Spleen (tissue), 11 donors: ENCODE measurements at regions not wholly inside any gene's neighbourhood (a gene's known extent, or its start where the extent isn't known, plus 50 kb on each side); places are given as distances from the start of the nearest gene placed in this dataset.

Experiments
- DNase-seq: peaks from one replicate; pipeline ENCODE4 v3.0.0-alpha.2; 2020
- H3K27ac ChIP-seq, 8 donors: fragments of 200-600 bp; sonication (generic) in 7 of 8; 1 replicate in 4 of 8; 2 replicates in 4 of 8; pipeline versions ENCODE4 v1.5.0 to v1.8.0; 2016 to 2021; ENCODE audit warnings: inconsistent platforms in 4 of 8, mild to moderate bottlenecking in 4 of 8, moderate library complexity in 1 of 8
- H3K27me3 ChIP-seq, 7 donors: fragments of 200-600 bp; sonication (generic) in 6 of 7; replicated peaks in 1 of 7; 1 replicate in 4 of 7; 2 replicates in 3 of 7; pipeline versions ENCODE4 v1.5.0 to v1.8.0; 2016 to 2021; ENCODE audit warnings: inconsistent platforms in 3 of 7, mild to moderate bottlenecking in 1 of 7
- H3K36me3 ChIP-seq, 6 donors: fragments of 200-600 bp; sonication (generic) in 5 of 6; 1 replicate in 4 of 6; 2 replicates in 2 of 6; pipeline versions ENCODE4 v1.5.0 to v1.8.0; 2016 to 2021; ENCODE audit warnings: inconsistent platforms in 2 of 6
- H3K4me1 ChIP-seq, 6 donors: fragments of 200-600 bp; sonication (generic) in 5 of 6; 1 replicate in 3 of 6; 2 replicates in 3 of 6; pipeline versions ENCODE4 v1.5.0 to v1.8.0; 2016 to 2021; ENCODE audit warnings: inconsistent platforms in 3 of 6
- H3K4me3 ChIP-seq, 8 donors: fragments of 200-600 bp; sonication (generic) in 7 of 8; 1 replicate in 4 of 8; 2 replicates in 4 of 8; pipeline versions ENCODE4 v1.5.0 to v1.8.0; 2016 to 2021; ENCODE audit warnings: inconsistent platforms in 4 of 8, mild to moderate bottlenecking in 4 of 8, moderate library complexity in 2 of 8
- H3K9me3 ChIP-seq, 8 donors: fragments of 200-600 bp; sonication (generic) in 7 of 8; 1 replicate in 4 of 8; 2 replicates in 4 of 8; pipeline versions ENCODE4 v1.5.0 to v1.8.0; 2016 to 2021; ENCODE audit warnings: inconsistent platforms in 4 of 8
- POLR2A ChIP-seq, 3 donors: fragments of 450-650 bp; IDR thresholded peaks; one replicate each; pipeline ENCODE4 v1.5.1; 2017; ENCODE audit warnings: antibody characterized with exemption in 3 of 3, mild to moderate bottlenecking in 1 of 3
- POLR2AphosphoS5 ChIP-seq, 3 donors: sonication (generic); formaldehyde crosslinking; IDR thresholded peaks; one replicate each; pipeline ENCODE4 v1.5.1; 2017; ENCODE audit warnings: antibody characterized with exemption in 3 of 3
- WGBS, 5 donors: extraction: QIAGEN DNeasy Blood & Tissue Kit in 3 of 5; methylation state at CpG; one replicate each; pipeline versions ENCODE4 v1.1.5 to v1.1.7; 2013 to 2018; 5-methylcytosine and 5-hydroxymethylcytosine counted together
- intact Hi-C: fragments of 100-400 bp; cut with DNase I; formaldehyde crosslinking; loops from one replicate; pipeline ENCODE4 v1.15.0; 2023; ENCODE audit warnings: low total_unique reads
- TF ChIP-seq, protein P1 (sequence below), 11 experiments: fragments of 200-600 bp in 7 of 11; fragments of 450-650 bp in 4 of 11; sonication (generic) in 4 of 11; IDR thresholded peaks in 8 of 11; conservative IDR thresholded peaks in 3 of 11; 1 replicate in 7 of 11; 2 replicates in 4 of 11; pipeline versions ENCODE4 v1.4.0 to v1.8.0; 2016 to 2021; ENCODE audit warnings: antibody characterized with exemption in 11 of 11, inconsistent platforms in 4 of 11, mild to moderate bottlenecking in 1 of 11
- donor health status: healthy with polysubstance abuse.
- donor health status: DM: no; HTN: no; CAD: no; lungs with moderate emphysema.
- donor health status: DM: no; HTN: no; CAD: no.
- donor health status: Bipolar disorder and iron deficiency.
- donor health status: healthy.
- donor health status: DM: no; HTN: no; CAD: no.
- donor health status: DM: yes; HTN: yes; CAD: no.

DNA sequence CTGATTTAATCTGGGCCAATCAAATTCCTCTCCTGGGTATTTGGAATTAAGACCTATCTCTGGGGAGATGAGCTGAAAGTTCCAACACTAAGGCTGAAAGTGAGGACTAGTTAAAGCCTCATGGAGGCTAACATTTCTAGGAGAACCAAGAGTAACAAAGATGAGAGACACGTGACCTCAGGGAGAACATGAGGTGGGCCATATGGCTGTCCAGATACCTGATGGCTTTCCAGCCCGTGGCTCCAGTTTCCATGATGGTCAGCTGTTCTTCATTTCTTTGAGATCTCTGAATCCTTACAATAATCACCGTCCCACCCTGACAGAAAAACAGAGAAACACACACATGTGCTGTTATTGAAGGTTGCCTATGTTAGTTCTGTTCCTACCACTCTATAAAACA, 66.1 kb downstream of the LEPR start:
- Histone ChIP-seq H3K4me3 (no peak overlapping the region), H3K27me3 (no peaks in the 10 kb centered on the region), H3K9me3 (no peaks in the 10 kb centered on the region), H3K27ac (no peak overlapping the region), H3K4me1 (no peaks in the 10 kb centered on the region), H3K36me3 (no peaks in the 10 kb centered on the region)
- WGBS, 5 donors: 84 to 89% (median 86%) methylated on average over 3 of the region's 3 CpGs
- intact Hi-C loops: no loop called here
- TF ChIP-seq, protein P1, sequence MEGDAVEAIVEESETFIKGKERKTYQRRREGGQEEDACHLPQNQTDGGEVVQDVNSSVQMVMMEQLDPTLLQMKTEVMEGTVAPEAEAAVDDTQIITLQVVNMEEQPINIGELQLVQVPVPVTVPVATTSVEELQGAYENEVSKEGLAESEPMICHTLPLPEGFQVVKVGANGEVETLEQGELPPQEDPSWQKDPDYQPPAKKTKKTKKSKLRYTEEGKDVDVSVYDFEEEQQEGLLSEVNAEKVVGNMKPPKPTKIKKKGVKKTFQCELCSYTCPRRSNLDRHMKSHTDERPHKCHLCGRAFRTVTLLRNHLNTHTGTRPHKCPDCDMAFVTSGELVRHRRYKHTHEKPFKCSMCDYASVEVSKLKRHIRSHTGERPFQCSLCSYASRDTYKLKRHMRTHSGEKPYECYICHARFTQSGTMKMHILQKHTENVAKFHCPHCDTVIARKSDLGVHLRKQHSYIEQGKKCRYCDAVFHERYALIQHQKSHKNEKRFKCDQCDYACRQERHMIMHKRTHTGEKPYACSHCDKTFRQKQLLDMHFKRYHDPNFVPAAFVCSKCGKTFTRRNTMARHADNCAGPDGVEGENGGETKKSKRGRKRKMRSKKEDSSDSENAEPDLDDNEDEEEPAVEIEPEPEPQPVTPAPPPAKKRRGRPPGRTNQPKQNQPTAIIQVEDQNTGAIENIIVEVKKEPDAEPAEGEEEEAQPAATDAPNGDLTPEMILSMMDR (IDR thresholded peaks at IDR 0.05 in 8 of 11, conservative IDR thresholded peaks at IDR 0.05 in 3 of 11): no peak
- TF ChIP-seq POLR2A (IDR thresholded peaks at IDR 0.05) (no peak), POLR2AphosphoS5 (IDR thresholded peaks at IDR 0.05) (no peak)
- no peak for DNase-seq

DNA sequence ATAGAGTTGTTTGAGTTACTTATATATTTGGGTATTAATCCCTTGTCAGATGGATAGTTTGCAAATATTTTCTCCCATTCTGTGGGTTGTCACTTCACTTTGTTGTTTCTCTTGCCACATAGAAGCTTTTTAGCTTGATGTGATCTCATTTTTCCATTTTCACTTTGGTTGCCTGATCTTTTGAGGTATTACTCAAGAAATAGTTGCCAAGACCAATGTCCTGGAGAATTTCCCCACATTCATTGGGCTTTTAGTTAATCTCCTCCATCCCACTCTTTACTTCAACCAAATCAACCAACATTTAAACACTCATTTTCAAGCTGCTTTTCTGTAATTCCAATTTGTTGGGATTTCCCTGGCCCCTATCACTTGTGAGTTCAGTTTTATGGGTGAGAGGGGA, 69.0 kb downstream of the LEPR start:
- intact Hi-C loops: no loop called here
- no peaks in the 10 kb centered on the region for H3K9me3 ChIP-seq
- H3K27me3 ChIP-seq: no peaks in the 10 kb centered on the region
- H3K27ac ChIP-seq: no peak overlapping the region
- H3K4me1 ChIP-seq: no peaks in the 10 kb centered on the region
- H3K36me3 ChIP-seq: no peaks in the 10 kb centered on the region
- no peak for DNase-seq
- H3K4me3 ChIP-seq: no peak overlapping the region
- TF ChIP-seq POLR2AphosphoS5 (IDR thresholded peaks at IDR 0.05) (no peak), POLR2A (IDR thresholded peaks at IDR 0.05) (no peak)
- TF ChIP-seq, protein P1 (IDR thresholded peaks at IDR 0.05 in 8 of 11, conservative IDR thresholded peaks at IDR 0.05 in 3 of 11): no peak

DNA sequence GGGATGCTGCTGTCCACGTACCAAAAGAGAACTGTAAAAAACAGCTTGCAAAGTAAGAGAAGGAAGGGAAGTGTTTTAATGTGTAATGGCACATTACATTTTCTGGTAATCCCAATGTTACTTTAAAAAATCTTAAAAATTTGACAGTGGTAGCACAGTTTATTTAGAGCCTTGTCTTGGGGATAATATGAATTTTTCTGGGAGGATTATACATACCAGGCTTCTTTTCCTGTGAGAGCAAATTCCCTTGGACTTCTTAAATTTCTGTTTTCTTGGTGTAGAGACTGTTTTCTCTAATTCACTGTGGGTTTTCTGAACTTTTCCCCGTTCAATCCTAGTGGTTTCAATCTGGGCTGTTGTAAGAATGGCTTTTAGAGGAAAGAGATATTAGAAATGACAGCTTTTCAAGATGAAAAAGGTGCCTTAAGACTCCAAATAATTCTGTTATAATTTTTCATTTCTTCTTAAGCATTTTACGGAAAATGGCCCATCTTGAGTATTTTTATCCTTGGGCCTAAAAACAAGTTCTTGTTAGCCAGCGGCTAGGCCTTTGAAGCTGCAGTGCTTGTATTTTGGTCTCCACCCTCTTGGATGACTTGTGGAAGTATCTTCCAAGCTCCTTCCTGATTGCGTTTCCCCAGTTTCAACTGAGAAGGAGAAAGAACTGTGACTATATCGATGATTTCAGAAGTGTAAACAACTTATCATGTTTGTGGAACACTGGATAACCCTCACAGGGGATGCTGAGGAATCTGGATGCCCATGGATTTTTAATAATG, 70.0 kb downstream of the LEPR start:
- Histone ChIP-seq H3K4me1 (no peaks in the 10 kb centered on the region), H3K4me3 (no peak overlapping the region), H3K36me3 (no peaks in the 10 kb centered on the region), H3K9me3 (no peaks in the 10 kb centered on the region), H3K27me3 (no peaks in the 10 kb centered on the region), H3K27ac (no peak overlapping the region)
- DNase-seq: no peak
- intact Hi-C loops: no loop called here
- WGBS, 5 donors: 80 to 94% (median 91%) methylated on average over 6 of the region's 6 CpGs
- no peak for TF ChIP-seq POLR2A (IDR thresholded peaks at IDR 0.05)
- TF ChIP-seq POLR2AphosphoS5 (IDR thresholded peaks at IDR 0.05): no peak

DNA sequence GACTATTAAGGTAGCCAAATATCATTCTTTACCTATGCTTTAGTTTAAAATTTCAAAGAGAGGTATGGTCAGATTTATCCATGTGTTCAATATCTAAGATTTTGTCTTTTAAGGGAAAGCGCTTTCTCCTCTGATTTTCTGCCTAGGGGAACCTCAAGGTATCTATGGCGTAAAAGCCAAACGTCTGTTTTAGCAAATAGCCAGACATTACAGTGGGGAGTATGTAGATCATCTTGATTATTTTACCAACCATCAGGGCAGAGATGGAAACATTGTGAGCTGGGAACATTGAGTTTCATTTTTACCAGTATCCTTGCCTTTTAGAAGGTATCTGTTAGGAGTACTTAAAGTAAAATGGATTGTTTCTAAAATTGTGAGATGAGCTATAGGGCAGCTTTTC, 71.0 kb downstream of the LEPR start:
- H3K27me3 ChIP-seq: no peaks in the 10 kb centered on the region
- no peaks in the 10 kb centered on the region for H3K9me3 ChIP-seq
- no peak for DNase-seq
- no peaks in the 10 kb centered on the region for H3K36me3 ChIP-seq
- no peak overlapping the region for H3K4me3 ChIP-seq
- 64 to 93% (median 74%) methylated on average over 3 of the region's 3 CpGs for WGBS, 5 donors
- H3K27ac ChIP-seq: no peak overlapping the region
- intact Hi-C loops: no loop called here
- TF ChIP-seq, protein P1 (IDR thresholded peaks at IDR 0.05 in 8 of 11, conservative IDR thresholded peaks at IDR 0.05 in 3 of 11): no peak
- TF ChIP-seq POLR2AphosphoS5 (IDR thresholded peaks at IDR 0.05): no peak
- TF ChIP-seq POLR2A (IDR thresholded peaks at IDR 0.05): no peak
- no peaks in the 10 kb centered on the region for H3K4me1 ChIP-seq
